GM21367 (cell line): ENCODE measurements at regions not wholly inside any gene's neighbourhood (a gene's known extent, or its start where the extent isn't known, plus 50 kb on each side); places are given as distances from the start of the nearest gene placed in this dataset.
"Not testable (repeated sequence)": the region's sequence is repeated elsewhere in the genome, so short reads cannot be mapped to it uniquely, and the experiment has no call there.

Source experiments
- ATAC-seq: cut with Tn5 transposase; IDR thresholded peaks from one replicate; pipeline ENCODE4 v1.9.1; 2021; ENCODE audit not compliant: unreplicated experiment

GRCh38 chr11:134980819-134981710 lies 569.0 kb upstream of the B3GAT1 start:
- no peak for ATAC-seq

- ATAC-seq, result not testable (repeated sequence)
Measured at GRCh38 chr11:134979089-134979457, 567.0 kb upstream of the B3GAT1 start.

DNA sequence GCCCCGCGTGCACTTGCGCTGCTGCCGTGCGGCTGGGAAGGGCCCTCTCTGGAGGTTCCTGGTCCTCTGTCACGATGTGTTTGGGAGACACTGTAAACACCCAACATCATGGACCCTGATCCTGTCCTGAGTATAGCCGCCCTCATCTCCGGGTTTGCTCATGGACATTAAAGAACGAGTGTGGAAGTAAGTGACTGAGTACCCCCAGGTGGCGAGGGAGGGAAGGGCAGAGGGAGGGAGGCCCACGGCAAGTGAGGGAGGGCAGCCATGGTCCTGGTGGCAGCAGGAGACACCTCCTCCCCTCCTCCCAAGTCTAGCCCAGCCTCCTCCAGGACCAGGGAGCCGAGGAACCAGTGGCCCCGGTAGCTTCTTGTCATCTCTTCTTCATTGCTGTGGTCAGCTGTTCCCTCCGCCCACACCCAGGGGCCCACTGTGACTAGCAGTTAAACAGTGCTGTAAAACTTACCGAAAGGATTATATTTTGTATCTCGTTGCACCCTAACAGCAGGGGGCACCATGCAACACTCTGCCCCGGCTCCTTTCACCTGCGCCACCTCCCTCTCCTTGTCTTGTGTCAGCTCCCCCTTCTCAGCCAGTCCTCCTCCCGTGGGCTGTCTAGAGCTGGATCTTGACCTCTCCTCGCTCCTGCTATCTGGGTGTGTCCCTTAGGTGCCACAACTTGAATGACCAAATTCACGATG lies 566.5 kb upstream of the B3GAT1 start:
- no peak for ATAC-seq

- ATAC-seq, result no peak
Measured at GRCh38 chr11:134976551-134976950, 564.5 kb upstream of the B3GAT1 start.

DNA sequence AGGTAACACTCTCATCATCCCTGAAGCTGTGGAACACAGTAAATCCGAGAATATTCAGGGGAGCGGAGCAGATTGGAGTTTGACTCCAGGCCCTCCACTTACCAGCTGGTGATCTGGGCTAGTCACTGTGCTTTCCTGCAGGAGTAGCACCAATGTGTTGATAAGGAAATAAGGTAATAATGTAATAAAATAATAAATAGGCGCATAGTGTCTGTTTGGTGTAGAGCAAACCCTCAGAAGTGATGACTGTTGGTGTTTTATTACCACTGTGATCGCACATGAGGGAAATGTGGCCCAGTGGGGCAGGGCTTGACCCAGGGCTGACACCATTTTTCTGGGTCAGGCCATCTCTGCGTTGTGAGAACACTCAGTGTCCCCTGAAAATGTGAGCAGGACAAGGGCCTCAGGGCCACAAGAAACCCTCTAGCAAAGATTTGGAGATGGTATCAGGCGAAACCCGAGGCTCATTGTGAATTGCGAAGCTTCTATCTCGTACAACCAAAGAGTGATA lies 563.9 kb upstream of the B3GAT1 start:
- ATAC-seq, result no peak

DNA sequence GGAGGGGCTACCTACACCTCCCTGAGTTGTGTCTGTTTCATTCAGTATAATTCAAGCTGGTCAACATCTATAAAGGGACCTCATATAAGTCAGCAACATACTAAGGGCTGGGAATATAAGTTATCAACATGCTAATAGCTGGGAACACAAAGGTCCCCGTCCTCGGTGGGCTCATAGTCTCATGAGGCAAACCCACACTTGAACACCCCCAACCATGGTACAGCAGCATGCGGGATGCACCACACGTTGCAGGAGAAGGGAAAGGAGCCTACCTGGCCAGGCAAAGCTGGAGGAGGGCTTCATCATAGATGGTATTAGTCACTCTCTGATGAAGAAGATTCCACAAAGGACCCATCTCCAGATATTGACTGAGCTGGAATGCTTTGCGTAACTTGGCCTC lies 561.8 kb upstream of the B3GAT1 start:
- no peak for ATAC-seq

DNA sequence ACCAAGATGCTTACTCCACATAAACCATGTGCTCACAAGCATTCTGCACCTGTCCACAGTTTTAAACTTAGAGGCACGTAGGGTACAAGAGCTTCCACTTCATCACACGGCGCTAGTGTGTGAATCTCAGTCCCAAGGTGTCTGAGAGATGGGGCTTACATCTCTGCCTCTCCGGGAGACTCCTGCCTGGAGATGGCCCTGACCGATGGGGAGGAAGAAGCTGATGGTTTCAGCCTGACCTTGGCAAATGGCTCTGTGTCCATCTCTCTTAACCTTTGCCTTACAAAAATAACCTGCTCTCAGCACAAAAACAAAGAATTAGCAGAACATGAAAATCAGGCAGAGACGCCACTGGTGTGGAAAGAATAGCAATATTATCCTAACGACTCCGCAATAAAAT lies 559.3 kb upstream of the B3GAT1 start:
- no peak for ATAC-seq

GRCh38 chr11:134967746-134968145 lies 555.7 kb upstream of the B3GAT1 start:
- ATAC-seq, result no peak

DNA sequence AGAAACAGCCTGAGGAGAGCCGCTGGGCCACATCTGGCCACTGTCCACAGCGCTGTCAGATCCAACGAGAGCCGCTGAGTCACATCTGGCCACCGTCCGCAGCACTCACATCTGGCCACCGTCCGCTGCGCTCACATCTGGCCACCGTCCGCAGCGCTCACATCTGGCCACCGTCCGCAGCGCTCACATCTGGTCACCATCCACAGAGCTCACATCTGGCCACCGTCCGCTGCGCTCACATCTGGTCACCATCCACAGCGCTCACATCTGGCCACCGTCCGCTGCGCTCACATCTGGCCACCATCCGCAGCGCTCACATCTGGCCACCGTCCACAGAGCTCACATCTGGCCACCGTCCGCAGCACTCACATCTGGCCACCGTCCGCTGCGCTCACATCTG lies 549.3 kb upstream of the B3GAT1 start:
- ATAC-seq, result not testable (repeated sequence)

DNA sequence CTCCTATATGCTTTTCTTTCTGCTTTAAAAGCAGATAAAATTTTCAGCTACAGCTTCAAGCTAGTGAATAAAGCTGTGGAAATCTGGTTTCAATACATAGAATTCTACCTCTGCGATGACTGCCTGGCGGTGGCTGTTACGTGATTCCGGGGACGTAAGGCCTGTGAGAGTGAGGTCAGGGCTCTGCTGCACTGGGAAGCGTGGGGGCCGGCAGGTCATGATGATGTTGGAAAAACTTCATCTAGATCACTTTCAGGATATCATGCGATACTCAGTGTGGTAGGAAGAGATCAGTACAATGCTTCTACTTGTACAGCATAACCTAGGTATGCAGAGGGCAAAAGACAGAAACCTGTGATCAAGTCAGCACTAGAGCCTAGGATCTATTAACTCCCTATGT lies 546.8 kb upstream of the B3GAT1 start:
- no peak for ATAC-seq

DNA sequence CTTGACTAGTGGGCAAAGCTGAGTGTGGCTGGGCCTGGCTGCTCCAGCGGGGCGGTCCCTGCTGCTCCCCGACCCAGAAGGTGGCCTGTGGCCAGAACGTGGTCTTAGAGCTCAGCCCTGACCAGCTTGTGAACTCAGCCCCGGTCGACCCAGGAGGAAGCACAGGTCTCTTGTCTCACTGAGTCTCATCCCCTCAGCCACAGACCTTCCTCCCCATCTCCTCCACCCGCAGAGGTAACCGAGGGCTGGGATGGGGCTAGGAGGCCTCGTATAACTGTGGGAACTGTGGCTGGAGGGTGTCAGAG lies 546.2 kb upstream of the B3GAT1 start:
- no peak for ATAC-seq

GRCh38 chr11:134957540-134958335 lies 545.7 kb upstream of the B3GAT1 start:
- ATAC-seq, result no peak

DNA sequence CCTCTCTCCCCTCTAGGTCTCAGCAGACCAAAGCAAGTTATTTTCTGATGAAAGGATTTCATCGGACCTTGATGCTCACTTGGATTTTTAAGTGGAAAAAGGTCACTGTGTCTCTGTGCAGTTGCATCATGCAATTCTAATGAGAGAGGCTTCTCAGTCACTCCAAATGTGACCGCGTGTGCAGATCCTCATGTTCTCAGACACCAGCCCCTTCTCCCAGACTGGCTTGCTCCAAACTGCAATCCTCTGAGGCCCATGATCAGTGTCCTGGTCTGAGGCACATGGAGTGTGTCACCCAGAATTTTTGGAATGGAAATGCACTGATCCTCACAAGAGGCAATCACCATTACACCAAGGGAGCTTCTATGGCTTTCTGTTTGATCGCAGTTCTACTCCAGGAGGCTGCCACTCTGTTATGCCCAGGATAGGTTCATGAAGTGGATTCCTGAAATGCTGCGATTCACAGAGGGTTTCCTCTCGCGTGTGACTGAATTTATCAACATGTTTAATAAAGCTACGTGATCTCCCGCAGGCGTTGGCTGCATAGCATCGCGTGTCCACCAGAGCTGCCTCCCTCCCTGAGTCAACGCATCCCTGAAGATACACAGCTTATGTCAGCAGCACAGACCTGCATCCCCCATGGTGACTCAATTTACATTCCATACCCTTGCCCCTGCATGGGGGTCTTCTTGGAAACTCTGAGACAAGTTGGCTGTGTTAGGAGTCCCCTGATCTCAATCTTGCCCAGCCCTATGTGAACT lies 544.6 kb upstream of the B3GAT1 start:
- no peak for ATAC-seq

DNA sequence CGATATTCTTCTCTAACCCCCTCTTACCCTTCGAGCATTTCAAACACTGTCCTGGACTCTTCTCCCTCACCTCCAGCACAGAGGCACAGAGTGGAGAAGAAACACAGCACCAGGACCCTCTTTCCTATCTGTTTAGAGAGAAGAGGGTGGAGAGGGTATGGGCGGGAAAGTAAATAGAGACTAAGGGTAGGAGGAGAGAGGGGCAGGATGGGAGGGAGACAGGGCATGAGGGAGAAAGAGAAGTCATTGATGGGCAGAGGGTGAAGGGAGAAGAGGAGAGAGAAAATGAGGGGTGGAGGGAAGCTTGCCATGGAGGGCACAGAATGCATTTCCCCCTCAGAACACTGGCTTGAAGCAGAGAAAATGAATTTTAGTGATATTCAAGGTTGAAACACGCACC lies 543.9 kb upstream of the B3GAT1 start:
- ATAC-seq, result not testable (repeated sequence)

GRCh38 chr11:134955281-134955680 lies 543.2 kb upstream of the B3GAT1 start:
- no peak for ATAC-seq

DNA sequence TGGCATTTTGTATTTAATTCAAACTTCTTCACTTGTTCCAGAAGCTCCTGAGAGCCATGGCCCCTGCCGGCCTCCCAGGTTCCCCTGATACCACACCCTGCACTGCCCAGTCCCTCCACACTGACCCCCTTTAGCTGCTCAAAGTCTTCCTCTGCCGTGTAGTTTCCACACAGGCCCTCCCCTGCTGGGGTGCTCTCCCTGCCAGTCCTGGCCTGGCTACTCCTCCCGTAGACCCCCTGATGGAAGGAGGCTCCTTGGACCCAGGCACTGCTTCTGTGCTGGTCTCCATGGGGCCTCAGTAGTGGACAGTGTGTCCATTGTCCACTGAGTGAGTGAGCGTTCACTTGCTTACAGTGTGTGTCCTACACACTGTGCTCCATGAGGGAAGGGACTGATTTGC lies 542.4 kb upstream of the B3GAT1 start:
- ATAC-seq, result not testable (repeated sequence)

GRCh38 chr11:134953417-134953970 lies 541.5 kb upstream of the B3GAT1 start:
- not testable (repeated sequence) for ATAC-seq

- no peak for ATAC-seq
Measured at GRCh38 chr11:134951305-134951700, 539.3 kb upstream of the B3GAT1 start.

GRCh38 chr11:134950692-134951304 lies 538.8 kb upstream of the B3GAT1 start:
- ATAC-seq, result no peak
